ENCODE measurements at regions not wholly inside any gene's neighbourhood (a gene's known extent, or its start where the extent isn't known, plus 50 kb on each side); places are given as distances from the start of the nearest gene placed in this dataset.

- H3K9me3 ChIP-seq (ENCODE audit: low read length): peaks cover 30% of the 10 kb centered on the region
- DNase-seq (ENCODE audit: low spot score): no peak
- ChIA-PET POLR2A (no interaction called here), CTCF (ENCODE audit: low intra/inter-chr PET ratio, low total read pairs) (no interaction called here)
- H3K4me1 ChIP-seq (ENCODE audit: insufficient read depth, low read length): no peaks in the 10 kb centered on the region
- intact Hi-C loops (cut with micrococcal nuclease; ENCODE audit: unreplicated experiment) (no loop called here), in situ Hi-C loops (cut with HindIII; ENCODE audit: extremely low pct_ligation_motif_present, low pct_unique_long_range_greater_than_20kb) (no loop called here)
- no peak overlapping the region for H2AFZ ChIP-seq (ENCODE audit: low read length)
- WGBS (ENCODE audit: low lambda C conversion rate): 5% methylated on average over 3 of the region's 3 CpGs
- FAIRE-seq: no peak
- no peaks in the 10 kb centered on the region for H3K79me2 ChIP-seq (ENCODE audit: insufficient read depth, low read length)
- no peaks in the 10 kb centered on the region for H4K20me1 ChIP-seq (ENCODE audit: insufficient read depth, low read length)
- BruUV-seq (replicated peaks): no TSS peak
- H3K4me3 ChIP-seq (replicated peaks in 1 of 3; ENCODE audit: insufficient read depth in 1 of 3, low read depth in 2 of 3, low read length in 3 of 3): no peak overlapping the region
- ATAC-seq: no peak
- H3K9ac ChIP-seq (ENCODE audit: insufficient read depth, low read depth, low read length): no peak overlapping the region
- TF ChIP-seq ATF1 (CRISPR knock-in tag; IDR thresholded peaks at IDR 0.05): no peak
- TF ChIP-seq SAFB2 (CRISPR knock-in tag; IDR thresholded peaks at IDR 0.05; ENCODE audit: borderline replicate concordance, low read depth): no peak
- no peak for TF ChIP-seq NR2F2 (IDR thresholded peaks at IDR 0.05; ENCODE audit: borderline replicate concordance, low read depth)
- no peak for TF ChIP-seq PCBP2 (optimal IDR thresholded peaks at IDR 0.05; ENCODE audit: low read depth, low read length, poor library complexity, severe bottlenecking)
- TF ChIP-seq CREBL2 (CRISPR knock-in tag; IDR thresholded peaks at IDR 0.05; ENCODE audit: borderline replicate concordance): no peak
- TF ChIP-seq TRIM22 (IDR thresholded peaks at IDR 0.05): no peak
- TF ChIP-seq ZNF530 (CRISPR knock-in tag; IDR thresholded peaks at IDR 0.05; ENCODE audit: low read depth): no peak
- TF ChIP-seq YY1 (IDR thresholded peaks at IDR 0.05; ENCODE audit: insufficient read depth, insufficient replicate concordance, low read depth, low read length): no peak
- TF ChIP-seq, protein P1, sequence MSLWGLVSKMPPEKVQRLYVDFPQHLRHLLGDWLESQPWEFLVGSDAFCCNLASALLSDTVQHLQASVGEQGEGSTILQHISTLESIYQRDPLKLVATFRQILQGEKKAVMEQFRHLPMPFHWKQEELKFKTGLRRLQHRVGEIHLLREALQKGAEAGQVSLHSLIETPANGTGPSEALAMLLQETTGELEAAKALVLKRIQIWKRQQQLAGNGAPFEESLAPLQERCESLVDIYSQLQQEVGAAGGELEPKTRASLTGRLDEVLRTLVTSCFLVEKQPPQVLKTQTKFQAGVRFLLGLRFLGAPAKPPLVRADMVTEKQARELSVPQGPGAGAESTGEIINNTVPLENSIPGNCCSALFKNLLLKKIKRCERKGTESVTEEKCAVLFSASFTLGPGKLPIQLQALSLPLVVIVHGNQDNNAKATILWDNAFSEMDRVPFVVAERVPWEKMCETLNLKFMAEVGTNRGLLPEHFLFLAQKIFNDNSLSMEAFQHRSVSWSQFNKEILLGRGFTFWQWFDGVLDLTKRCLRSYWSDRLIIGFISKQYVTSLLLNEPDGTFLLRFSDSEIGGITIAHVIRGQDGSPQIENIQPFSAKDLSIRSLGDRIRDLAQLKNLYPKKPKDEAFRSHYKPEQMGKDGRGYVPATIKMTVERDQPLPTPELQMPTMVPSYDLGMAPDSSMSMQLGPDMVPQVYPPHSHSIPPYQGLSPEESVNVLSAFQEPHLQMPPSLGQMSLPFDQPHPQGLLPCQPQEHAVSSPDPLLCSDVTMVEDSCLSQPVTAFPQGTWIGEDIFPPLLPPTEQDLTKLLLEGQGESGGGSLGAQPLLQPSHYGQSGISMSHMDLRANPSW (CRISPR knock-in tag; IDR thresholded peaks at IDR 0.05; ENCODE audit: borderline replicate concordance): no peak
- no peak for TF ChIP-seq ZBTB1 (CRISPR knock-in tag; IDR thresholded peaks at IDR 0.05; ENCODE audit: borderline replicate concordance)
- TF ChIP-seq ZNF629 (CRISPR knock-in tag; conservative IDR thresholded peaks at IDR 0.05): no peak
- TF ChIP-seq TBX2 (CRISPR knock-in tag; IDR thresholded peaks at IDR 0.05; ENCODE audit: borderline replicate concordance): no peak
- TF ChIP-seq ZNF775 (CRISPR knock-in tag; IDR thresholded peaks at IDR 0.05; ENCODE audit: borderline replicate concordance): no peak
- no peak for TF ChIP-seq ZNF772 (CRISPR knock-in tag; IDR thresholded peaks at IDR 0.05)
- TF ChIP-seq, protein P2, sequence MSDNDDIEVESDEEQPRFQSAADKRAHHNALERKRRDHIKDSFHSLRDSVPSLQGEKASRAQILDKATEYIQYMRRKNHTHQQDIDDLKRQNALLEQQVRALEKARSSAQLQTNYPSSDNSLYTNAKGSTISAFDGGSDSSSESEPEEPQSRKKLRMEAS (IDR thresholded peaks at IDR 0.05): no peak
- no peak for TF ChIP-seq ZFX (CRISPR knock-in tag; IDR thresholded peaks at IDR 0.05; ENCODE audit: low read depth)
- H3K36me3 ChIP-seq (replicated peaks in 1 of 2; ENCODE audit: control insufficient read depth in 1 of 2, insufficient read depth in 2 of 2, low read length in 2 of 2): no peaks in the 10 kb centered on the region
- H3K4me2 ChIP-seq (ENCODE audit: low read depth, low read length): no peak overlapping the region
- no peaks in the 10 kb centered on the region for H3K27me3 ChIP-seq (ENCODE audit: control insufficient read depth in 1 of 2, insufficient read depth in 2 of 2, low read length in 2 of 2)
- no peak overlapping the region for H3K27ac ChIP-seq (ENCODE audit: extremely low read length, insufficient read depth, low read length)
These were observed 364.5 kb upstream of the LINC00305 start for GRCh38 chr18:64513401-64513800.
